CD14-positive monocyte (primary cell): ENCODE measurements at regions not wholly inside any gene's neighbourhood (a gene's known extent, or its start where the extent isn't known, plus 50 kb on each side); places are given as distances from the start of the nearest gene placed in this dataset.
A peak's percentile ranks its signal among the peaks of the same experiment; 100 is the strongest.

Experiments used
- DNase-seq, 3 donors: peaks; one replicate each; pipeline ENCODE4 v3.0.0-alpha.2; 2011 to 2022
- H2AFZ ChIP-seq: 2 replicates; pipeline ENCODE4 v1.6.0; 2012; ENCODE audit warnings: mild to moderate bottlenecking, low read depth, low read length, inconsistent platforms; ENCODE audit not compliant: insufficient read depth, poor library complexity, severe bottlenecking
- H3K27ac ChIP-seq, 2 donors: 1 replicate in 1 of 2; 2 replicates in 1 of 2; pipeline ENCODE4 v1.5.1; 2012 to 2013; ENCODE audit warnings: low read length in 2 of 2, control low read depth in 1 of 2, inconsistent platforms in 1 of 2, low read depth in 1 of 2, mild to moderate bottlenecking in 1 of 2
- H3K27me3 ChIP-seq, 2 donors: one replicate each; pipeline versions ENCODE4 v1.6.0 to v1.6.1; 2011 to 2013; ENCODE audit warnings: low read length in 2 of 2; ENCODE audit not compliant: control insufficient read depth in 2 of 2, insufficient read depth in 2 of 2
- H3K36me3 ChIP-seq, 2 donors: replicated peaks in 1 of 2; 1 replicate in 1 of 2; 2 replicates in 1 of 2; pipeline versions ENCODE4 v1.5.1 to v1.6.1; 2012 to 2013; ENCODE audit warnings: low read length in 2 of 2, control low read depth in 1 of 2, inconsistent platforms in 1 of 2, mild to moderate bottlenecking in 1 of 2; ENCODE audit not compliant: insufficient read depth in 2 of 2, control insufficient read depth in 1 of 2
- H3K4me1 ChIP-seq, 2 donors: 1 replicate in 1 of 2; 2 replicates in 1 of 2; pipeline versions ENCODE4 v1.5.1 to v1.6.1; 2012 to 2013; ENCODE audit warnings: low read length in 2 of 2, control low read depth in 1 of 2, inconsistent platforms in 1 of 2, mild to moderate bottlenecking in 1 of 2, moderate library complexity in 1 of 2; ENCODE audit not compliant: insufficient read depth in 2 of 2, control insufficient read depth in 1 of 2
- H3K4me2 ChIP-seq: replicated peaks from 2 replicates; pipeline ENCODE3; 2012; ENCODE audit warnings: low read length, moderate library complexity, mild to moderate bottlenecking; ENCODE audit not compliant: poor library complexity, severe bottlenecking; ENCODE audit errors: extremely low read depth
- H3K4me3 ChIP-seq, 3 experiments: fragments of 200-600 bp in 1 of 3; sonication (generic) in 1 of 3; replicated peaks in 1 of 3; 1 replicate in 2 of 3; 2 replicates in 1 of 3; pipeline ENCODE4 v1.5.1; 2011 to 2013; ENCODE audit warnings: low read length in 3 of 3, mild to moderate bottlenecking in 3 of 3, control low read depth in 2 of 3, low read depth in 2 of 3, inconsistent platforms in 1 of 3, moderate library complexity in 1 of 3
- H3K79me2 ChIP-seq: 2 replicates; pipeline ENCODE4 v1.6.0; 2012; ENCODE audit warnings: mild to moderate bottlenecking, control low read depth, inconsistent platforms, low read length, moderate library complexity; ENCODE audit not compliant: insufficient read depth
- H3K9ac ChIP-seq: 2 replicates; pipeline ENCODE4 v1.6.0; 2017; ENCODE audit warnings: low read length, mild to moderate bottlenecking; ENCODE audit not compliant: insufficient read depth, poor library complexity, severe bottlenecking
- H3K9me3 ChIP-seq, 2 donors: replicated peaks in 1 of 2; 1 replicate in 1 of 2; 2 replicates in 1 of 2; pipeline versions ENCODE4 v1.5.1 to v1.6.1; 2012 to 2013; ENCODE audit warnings: low read length in 2 of 2, control low read depth in 1 of 2; ENCODE audit not compliant: control insufficient read depth in 1 of 2, insufficient read depth in 1 of 2
- H4K20me1 ChIP-seq: 2 replicates; pipeline ENCODE4 v1.6.0; 2012; ENCODE audit warnings: mild to moderate bottlenecking, low read length, control low read depth, moderate library complexity; ENCODE audit not compliant: insufficient read depth
- H3K27ac Mint-ChIP-seq, 7 donors: one replicate each; pipeline ENCODE4 v1.8.0; 2020; ENCODE audit warnings: mild to moderate bottlenecking in 7 of 7, mixed read lengths in 7 of 7, moderate library complexity in 6 of 7, inconsistent platforms in 2 of 7
- H3K27me3 Mint-ChIP-seq, 3 donors: one replicate each; pipeline ENCODE4 v1.8.0; 2021 to 2022; ENCODE audit warnings: low read depth in 3 of 3, mild to moderate bottlenecking in 3 of 3, mixed read lengths in 3 of 3, moderate library complexity in 3 of 3, inconsistent platforms in 1 of 3
- H3K36me3 Mint-ChIP-seq, 2 donors: one replicate each; pipeline ENCODE4 v1.8.0; 2020; ENCODE audit warnings: mixed read lengths in 2 of 2, inconsistent platforms in 1 of 2, mild to moderate bottlenecking in 1 of 2
- H3K4me1 Mint-ChIP-seq: one replicate; pipeline ENCODE4 v1.8.0; 2020; ENCODE audit warnings: mild to moderate bottlenecking, mixed read lengths
- H3K4me3 Mint-ChIP-seq, 2 donors: one replicate each; pipeline ENCODE4 v1.8.0; 2020; ENCODE audit warnings: mild to moderate bottlenecking in 2 of 2, mixed read lengths in 2 of 2, moderate library complexity in 1 of 2
- H3K9me3 Mint-ChIP-seq, 7 donors: one replicate each; pipeline ENCODE4 v1.8.0; 2020 to 2022; ENCODE audit warnings: mixed read lengths in 7 of 7, mild to moderate bottlenecking in 6 of 7, moderate library complexity in 6 of 7, inconsistent platforms in 2 of 7
- CTCF ChIP-seq: fragments of 200-600 bp; IDR thresholded peaks from one replicate; pipeline ENCODE4 v1.8.0; 2022; ENCODE audit warnings: antibody characterized with exemption, mild to moderate bottlenecking
- whole genome bisulfite sequencing: methylation state at CpG from one replicate; pipeline ENCODE4 v1.1.5; 2013; ENCODE audit warnings: missing lambda C conversion rate; ENCODE audit not compliant: insufficient coverage; 5-methylcytosine and 5-hydroxymethylcytosine counted together
- intact Hi-C, 2 donors: fragments of 100-400 bp; cut with micrococcal nuclease; formaldehyde crosslinking; loops; one replicate each; pipeline versions ENCODE4 v1.15.0 to v1.15.1; 2023

GRCh38 chr5:91256142-91256524, 127.0 kb downstream of the ARRDC3 start:
- Histone ChIP-seq H2AFZ (no peak overlapping the region), H3K4me1 (peaks cover 0 to 6% of the 10 kb centered on the region in 2 donors), H3K27ac (no peak overlapping the region), H4K20me1 (no peaks in the 10 kb centered on the region), H3K4me3 (no peak overlapping the region), H3K9ac (no peak overlapping the region), H3K9me3 (no peaks in the 10 kb centered on the region), H3K4me2 (no peak overlapping the region), H3K27me3 (no peaks in the 10 kb centered on the region), H3K79me2 (no peaks in the 10 kb centered on the region), H3K36me3 (no peaks in the 10 kb centered on the region)
- Mint-ChIP-seq H3K4me1 (peaks cover 3% of the 10 kb centered on the region), H3K27me3 (peaks cover 0 to 3% (median 0%) of the 10 kb centered on the region in 3 donors), H3K27ac (no peak overlapping the region), H3K4me3 (no peak overlapping the region), H3K9me3 (peaks cover 0 to 3% (median 0%) of the 10 kb centered on the region in 7 donors), H3K36me3 (no peaks in the 10 kb centered on the region)
- intact Hi-C loops, result no loop called here
- DNase-seq, result no peak
- 83% methylated on average over 6 of the region's 7 CpGs for WGBS
- TF ChIP-seq CTCF, result no peak

GRCh38 chr5:91255396-91256141, 127.5 kb downstream of the ARRDC3 start:
- peak overlapping the region in 1 of 7 donors; percentile 24 for H3K27ac Mint-ChIP-seq
- Histone ChIP-seq H3K9ac (no peak overlapping the region), H3K4me3 (no peak overlapping the region), H3K4me2 (no peak overlapping the region), H3K4me1 (peaks cover 0 to 6% of the 10 kb centered on the region in 2 donors), H3K27me3 (no peaks in the 10 kb centered on the region), H3K79me2 (no peaks in the 10 kb centered on the region), H4K20me1 (no peaks in the 10 kb centered on the region), H2AFZ (no peak overlapping the region), H3K27ac (no peak overlapping the region), H3K9me3 (peaks cover 3 to 4% of the 10 kb centered on the region in 2 donors), H3K36me3 (no peaks in the 10 kb centered on the region)
- peaks cover 0 to 5% (median 2%) of the 10 kb centered on the region in 7 donors for H3K9me3 Mint-ChIP-seq
- peaks cover 0 to 3% (median 0%) of the 10 kb centered on the region in 3 donors for H3K27me3 Mint-ChIP-seq
- intact Hi-C loops, result no loop called here
- no peak overlapping the region for H3K4me3 Mint-ChIP-seq
- peak; percentile 17 to 64 (median 46) for DNase-seq
- TF ChIP-seq CTCF, result no peak
- no CpG with 5 or more reads among the region's 4 CpGs for WGBS
- H3K36me3 Mint-ChIP-seq, result no peaks in the 10 kb centered on the region
- H3K4me1 Mint-ChIP-seq, result peaks cover 3% of the 10 kb centered on the region
